MM.1S (cell line): ENCODE measurements at regions not wholly inside any gene's neighbourhood (a gene's known extent, or its start where the extent isn't known, plus 50 kb on each side); places are given as distances from the start of the nearest gene placed in this dataset.

Source experiments
- DNase-seq: peaks from one replicate; pipeline ENCODE4 v3.0.0-alpha.2; 2015
- H2AFZ ChIP-seq: fragments of 300-600 bp; sonication (generic); 2 replicates; pipeline ENCODE4 v1.6.0; 2016; ENCODE audit warnings: antibody characterized with exemption, low read length
- H3F3A ChIP-seq: fragments of 300-600 bp; sonication (generic); 2 replicates; pipeline ENCODE4 v1.6.1; 2016; ENCODE audit warnings: mild to moderate bottlenecking, antibody characterized with exemption, low read length, moderate library complexity, mixed read lengths; ENCODE audit not compliant: insufficient read depth
- H3K27ac ChIP-seq: fragments of 300-600 bp; sonication (generic); 2 replicates; pipeline ENCODE4 v1.5.1; 2016; ENCODE audit warnings: mild to moderate bottlenecking, low read length
- H3K27me3 ChIP-seq: fragments of 300-600 bp; sonication (generic); replicated peaks from 2 replicates; pipeline ENCODE4 v1.6.0; 2016; ENCODE audit warnings: low read length; ENCODE audit not compliant: insufficient read depth
- H3K36me3 ChIP-seq: fragments of 300-600 bp; sonication (generic); replicated peaks from 2 replicates; pipeline ENCODE4 v1.6.1; 2016; ENCODE audit warnings: mild to moderate bottlenecking, low read length, mixed read lengths; ENCODE audit not compliant: insufficient read depth
- H3K4me1 ChIP-seq: fragments of 300-600 bp; sonication (generic); 2 replicates; pipeline ENCODE4 v1.6.1; 2016; ENCODE audit warnings: low read length, mixed read lengths
- H3K4me2 ChIP-seq: fragments of 300-600 bp; sonication (generic); 2 replicates; pipeline ENCODE4 v1.6.0; 2016; ENCODE audit warnings: low read depth, low read length
- H3K4me3 ChIP-seq: fragments of 300-600 bp; sonication (generic); 2 replicates; pipeline ENCODE4 v1.5.1; 2016; ENCODE audit warnings: low read length, mixed read lengths
- H3K79me2 ChIP-seq: fragments of 300-600 bp; sonication (generic); 2 replicates; pipeline ENCODE4 v1.6.1; 2016; ENCODE audit warnings: mixed run types, low read length, mixed read lengths
- H3K9ac ChIP-seq: fragments of 300-600 bp; sonication (generic); 2 replicates; pipeline ENCODE4 v1.6.1; 2016; ENCODE audit warnings: low read length, mixed read lengths
- H3K9me2 ChIP-seq: fragments of 300-600 bp; sonication (generic); replicated peaks from 2 replicates; pipeline ENCODE4 v1.6.1; 2016; ENCODE audit warnings: mild to moderate bottlenecking, low read length, mixed read lengths; ENCODE audit not compliant: insufficient read depth
- H3K9me3 ChIP-seq: fragments of 300-600 bp; sonication (generic); replicated peaks from 2 replicates; pipeline ENCODE4 v1.6.1; 2016; ENCODE audit warnings: mild to moderate bottlenecking, low read length, mixed read lengths; ENCODE audit not compliant: insufficient read depth
- H4K20me1 ChIP-seq: fragments of 300-600 bp; sonication (generic); 2 replicates; pipeline ENCODE4 v1.6.1; 2016; ENCODE audit warnings: mild to moderate bottlenecking, low read length, moderate library complexity, mixed read lengths; ENCODE audit not compliant: insufficient read depth
- EZH2 ChIP-seq: fragments of 300-600 bp; sonication (generic); optimal IDR thresholded peaks from 2 replicates; pipeline ENCODE3; 2017; ENCODE audit warnings: low read depth, mild to moderate bottlenecking, antibody characterized with exemption, low read length, mixed read lengths
- EZH2phosphoT487 ChIP-seq: fragments of 300-600 bp; sonication (generic); IDR thresholded peaks from 2 replicates; pipeline ENCODE4 v1.6.1; 2018; ENCODE audit warnings: antibody characterized with exemption, low read length
- TF ChIP-seq, protein P1 (sequence below): fragments of 300-600 bp; sonication (generic); IDR thresholded peaks from 2 replicates; pipeline ENCODE4 v1.5.1; 2016; ENCODE audit warnings: antibody characterized with exemption, low read length, mixed read lengths

DNA sequence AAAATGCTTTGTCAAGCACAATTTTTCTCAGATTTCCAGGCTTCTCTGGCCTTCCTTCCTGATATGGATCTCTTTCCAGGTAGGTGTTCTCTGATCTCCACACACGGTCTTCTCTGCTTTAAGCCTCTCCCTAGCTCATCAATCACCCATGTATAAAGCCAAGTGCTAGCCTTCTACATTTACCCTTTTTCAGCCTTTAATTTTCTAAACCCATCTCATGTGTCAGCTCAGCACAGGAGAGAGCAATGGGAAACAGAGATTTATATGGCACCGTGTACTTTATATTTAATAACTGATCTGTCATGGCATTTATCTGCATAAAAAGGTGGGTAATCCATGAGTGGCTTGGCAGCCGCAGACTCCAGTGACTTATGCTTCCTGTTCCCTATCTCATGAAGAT is 495.0 kb downstream of the RASEF start:
- DNase-seq: no peak
- no peak overlapping the region for H3K9ac ChIP-seq
- H3K79me2 ChIP-seq: no peaks in the 10 kb centered on the region
- H3K9me2 ChIP-seq: no peaks in the 10 kb centered on the region
- no peak overlapping the region for H3K27ac ChIP-seq
- no peaks in the 10 kb centered on the region for H3K9me3 ChIP-seq
- no peaks in the 10 kb centered on the region for H3K36me3 ChIP-seq
- TF ChIP-seq EZH2 (no peak), EZH2phosphoT487 (no peak)
- TF ChIP-seq, protein P1, sequence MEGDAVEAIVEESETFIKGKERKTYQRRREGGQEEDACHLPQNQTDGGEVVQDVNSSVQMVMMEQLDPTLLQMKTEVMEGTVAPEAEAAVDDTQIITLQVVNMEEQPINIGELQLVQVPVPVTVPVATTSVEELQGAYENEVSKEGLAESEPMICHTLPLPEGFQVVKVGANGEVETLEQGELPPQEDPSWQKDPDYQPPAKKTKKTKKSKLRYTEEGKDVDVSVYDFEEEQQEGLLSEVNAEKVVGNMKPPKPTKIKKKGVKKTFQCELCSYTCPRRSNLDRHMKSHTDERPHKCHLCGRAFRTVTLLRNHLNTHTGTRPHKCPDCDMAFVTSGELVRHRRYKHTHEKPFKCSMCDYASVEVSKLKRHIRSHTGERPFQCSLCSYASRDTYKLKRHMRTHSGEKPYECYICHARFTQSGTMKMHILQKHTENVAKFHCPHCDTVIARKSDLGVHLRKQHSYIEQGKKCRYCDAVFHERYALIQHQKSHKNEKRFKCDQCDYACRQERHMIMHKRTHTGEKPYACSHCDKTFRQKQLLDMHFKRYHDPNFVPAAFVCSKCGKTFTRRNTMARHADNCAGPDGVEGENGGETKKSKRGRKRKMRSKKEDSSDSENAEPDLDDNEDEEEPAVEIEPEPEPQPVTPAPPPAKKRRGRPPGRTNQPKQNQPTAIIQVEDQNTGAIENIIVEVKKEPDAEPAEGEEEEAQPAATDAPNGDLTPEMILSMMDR: no peak
- H2AFZ ChIP-seq: no peak overlapping the region
- H3K4me2 ChIP-seq: no peak overlapping the region
- H3K4me3 ChIP-seq: no peak overlapping the region
- H3K4me1 ChIP-seq: no peaks in the 10 kb centered on the region
- no peaks in the 10 kb centered on the region for H3F3A ChIP-seq
- H3K27me3 ChIP-seq: no peaks in the 10 kb centered on the region
- H4K20me1 ChIP-seq: no peaks in the 10 kb centered on the region

DNA sequence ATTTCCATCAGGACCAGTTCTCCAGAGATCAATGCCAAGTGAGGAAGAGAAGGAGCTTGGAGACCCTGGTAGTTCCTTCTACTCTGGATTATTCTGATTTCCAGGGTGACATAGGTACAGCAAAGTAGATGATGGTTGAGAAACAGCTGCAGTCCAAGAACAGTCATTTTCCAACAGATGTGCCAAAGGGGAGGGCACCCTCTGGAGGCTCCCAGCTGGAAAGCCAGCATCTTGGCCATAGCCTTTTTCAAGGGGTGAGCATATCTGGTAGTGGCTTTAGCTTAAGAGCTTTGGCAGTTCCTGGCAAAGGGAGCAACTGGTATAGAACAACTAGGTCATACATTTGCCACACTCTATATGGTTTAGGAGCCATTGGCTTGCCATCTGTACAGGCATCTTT is 492.7 kb downstream of the RASEF start:
- Histone ChIP-seq H3K36me3 (no peaks in the 10 kb centered on the region), H3K4me3 (no peak overlapping the region), H3K9me2 (no peaks in the 10 kb centered on the region), H3K9me3 (no peaks in the 10 kb centered on the region), H3K4me1 (no peaks in the 10 kb centered on the region), H3K27me3 (no peaks in the 10 kb centered on the region), H3K27ac (no peak overlapping the region), H2AFZ (no peak overlapping the region), H3F3A (no peaks in the 10 kb centered on the region), H3K79me2 (no peaks in the 10 kb centered on the region), H3K9ac (no peak overlapping the region), H3K4me2 (no peak overlapping the region), H4K20me1 (no peaks in the 10 kb centered on the region)
- DNase-seq: no peak
- TF ChIP-seq, protein P1: no peak

DNA sequence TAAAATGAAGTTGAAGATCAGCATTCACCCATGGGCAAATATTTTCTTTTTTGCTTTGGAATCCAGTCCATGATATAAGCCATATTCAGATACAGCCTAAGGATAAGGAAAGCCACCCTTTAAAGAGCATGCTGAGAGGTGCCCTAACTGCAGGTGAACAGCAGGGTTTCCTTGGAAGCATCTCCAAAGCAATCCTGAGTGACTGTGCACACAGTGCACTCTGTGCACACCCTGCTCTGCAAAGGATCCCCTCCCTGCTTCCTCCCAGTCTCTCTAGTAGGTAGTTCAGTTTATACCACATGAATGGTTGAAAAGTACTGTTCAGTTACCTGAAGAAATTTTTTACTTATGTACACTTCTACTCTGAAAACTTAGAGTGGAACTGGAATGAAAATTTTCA is 491.4 kb downstream of the RASEF start:
- Histone ChIP-seq H3K4me2 (no peak overlapping the region), H3K79me2 (no peaks in the 10 kb centered on the region), H4K20me1 (no peaks in the 10 kb centered on the region), H3K9me2 (no peaks in the 10 kb centered on the region), H3K27ac (no peak overlapping the region), H3K9ac (no peak overlapping the region), H3K4me1 (no peaks in the 10 kb centered on the region), H3K9me3 (no peaks in the 10 kb centered on the region), H3K27me3 (no peaks in the 10 kb centered on the region), H3K36me3 (no peaks in the 10 kb centered on the region), H3F3A (no peaks in the 10 kb centered on the region), H2AFZ (no peak overlapping the region), H3K4me3 (no peak overlapping the region)
- TF ChIP-seq, protein P1: no peak
- TF ChIP-seq EZH2 (no peak), EZH2phosphoT487 (no peak)
- no peak for DNase-seq

DNA sequence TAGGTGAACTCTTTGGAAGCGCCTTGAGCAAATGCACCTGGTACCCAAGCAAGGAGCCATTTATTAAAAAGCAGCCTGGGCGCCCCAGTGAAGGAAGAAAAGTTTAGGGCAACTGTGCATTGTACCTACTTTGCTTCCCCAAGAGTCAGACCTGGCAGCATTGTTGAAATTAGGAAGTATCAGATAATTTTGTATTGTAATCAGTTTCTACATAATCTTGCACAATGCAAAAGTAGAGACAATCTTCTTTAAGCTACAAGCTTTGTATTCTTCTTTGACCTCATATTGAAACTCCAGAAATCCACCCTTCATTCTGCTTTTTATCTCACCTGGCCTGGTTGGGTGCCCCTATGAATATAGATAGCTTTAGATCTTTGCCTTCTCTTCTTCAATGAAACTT is 490.8 kb downstream of the RASEF start:
- no peak overlapping the region for H2AFZ ChIP-seq
- H3K79me2 ChIP-seq: no peaks in the 10 kb centered on the region
- TF ChIP-seq EZH2 (no peak), EZH2phosphoT487 (no peak)
- TF ChIP-seq, protein P1: no peak
- H3K9me3 ChIP-seq: no peaks in the 10 kb centered on the region
- no peak overlapping the region for H3K9ac ChIP-seq
- DNase-seq: no peak
- no peaks in the 10 kb centered on the region for H4K20me1 ChIP-seq
- H3K27me3 ChIP-seq: no peaks in the 10 kb centered on the region
- no peaks in the 10 kb centered on the region for H3K4me1 ChIP-seq
- H3K36me3 ChIP-seq: no peaks in the 10 kb centered on the region
- H3K27ac ChIP-seq: no peak overlapping the region
- H3K4me2 ChIP-seq: no peak overlapping the region
- H3K9me2 ChIP-seq: no peaks in the 10 kb centered on the region
- H3F3A ChIP-seq: no peaks in the 10 kb centered on the region
- no peak overlapping the region for H3K4me3 ChIP-seq
